Neural cell (in vitro differentiated cells): ENCODE measurements at regions not wholly inside any gene's neighbourhood (a gene's known extent, or its start where the extent isn't known, plus 50 kb on each side); places are given as distances from the start of the nearest gene placed in this dataset.

Experiments used
- H2AFZ ChIP-seq: fragments of 200-600, 300-800 bp; sonication (generic), shearing (Covaris generic); 2 replicates; pipeline ENCODE4 v1.6.0; 2014; ENCODE audit warnings: low read depth, mild to moderate bottlenecking, antibody characterized with exemption, low read length, moderate library complexity
- H3F3A ChIP-seq: fragments of 200-600 bp; shearing (Covaris generic); 2 replicates; pipeline ENCODE4 v1.6.1; 2016; ENCODE audit warnings: mild to moderate bottlenecking, moderate library complexity, mixed read lengths, antibody characterized with exemption, low read length; ENCODE audit not compliant: insufficient read depth, poor library complexity, severe bottlenecking
- H3K27ac ChIP-seq: fragments of 200-600, 300-800 bp; sonication (generic), shearing (Covaris generic); 2 replicates; pipeline ENCODE4 v1.5.1; 2014; ENCODE audit warnings: mild to moderate bottlenecking, low read length, moderate library complexity
- H3K27me3 ChIP-seq: fragments of 300-800, 200-600 bp; sonication (generic), shearing (Covaris generic); 2 replicates; pipeline ENCODE4 v1.6.0; 2014; ENCODE audit warnings: mild to moderate bottlenecking, low read depth, low read length, moderate library complexity; ENCODE audit not compliant: insufficient read depth
- H3K36me3 ChIP-seq: fragments of 300-800, 200-600 bp; sonication (generic), shearing (Covaris generic); 2 replicates; pipeline ENCODE4 v1.5.1; 2014; ENCODE audit warnings: mild to moderate bottlenecking, antibody characterized with exemption, low read length, moderate library complexity; ENCODE audit not compliant: insufficient read depth
- H3K4me2 ChIP-seq: fragments of 300-800, 200-600 bp; sonication (generic), shearing (Covaris generic); 2 replicates; pipeline ENCODE4 v1.6.0; 2014; ENCODE audit warnings: mild to moderate bottlenecking, low read length
- H3K4me3 ChIP-seq: fragments of 300-800, 200-600 bp; sonication (generic), shearing (Covaris generic); 2 replicates; pipeline ENCODE4 v1.5.1; 2014; ENCODE audit warnings: mild to moderate bottlenecking, low read length, moderate library complexity
- H3K79me2 ChIP-seq: fragments of 200-600 bp; shearing (Covaris generic); replicated peaks from 2 replicates; pipeline ENCODE4 v1.6.0; 2014; ENCODE audit warnings: mild to moderate bottlenecking, low read length, moderate library complexity; ENCODE audit not compliant: insufficient read depth
- H3K9ac ChIP-seq: fragments of 300-800, 200-600 bp; sonication (generic), shearing (Covaris generic); 2 replicates; pipeline ENCODE4 v1.6.1; 2016; ENCODE audit warnings: mild to moderate bottlenecking, low read length, mixed read lengths
- H3K9me2 ChIP-seq: fragments of 200-600 bp; shearing (Covaris generic); 2 replicates; pipeline ENCODE4 v1.6.1; 2016; ENCODE audit warnings: mild to moderate bottlenecking, low read length, mixed read lengths; ENCODE audit not compliant: insufficient read depth
- H3K9me3 ChIP-seq: fragments of 200-600, 300-800 bp; sonication (generic), shearing (Covaris generic); 2 replicates; pipeline ENCODE4 v1.6.1; 2016; ENCODE audit warnings: mild to moderate bottlenecking, mixed run types, low read length, moderate library complexity, mixed read lengths
- H4K20me1 ChIP-seq: fragments of 200-600 bp; shearing (Covaris generic); 2 replicates; pipeline ENCODE4 v1.6.1; 2016; ENCODE audit warnings: mild to moderate bottlenecking, mixed run types; ENCODE audit not compliant: insufficient read depth
- EP300 ChIP-seq: fragments of 450-650 bp; conservative IDR thresholded peaks from 2 replicates; pipeline ENCODE4 v1.6.1; 2014; ENCODE audit warnings: antibody characterized with exemption, mild to moderate bottlenecking, moderate library complexity; ENCODE audit not compliant: poor library complexity, severe bottlenecking
- MXI1 ChIP-seq: fragments of 450-650 bp; conservative IDR thresholded peaks from 2 replicates; pipeline ENCODE4 v1.6.1; 2014; ENCODE audit warnings: antibody characterized with exemption, mild to moderate bottlenecking; ENCODE audit not compliant: poor library complexity, severe bottlenecking
- POLR2AphosphoS5 ChIP-seq: IDR thresholded peaks from 2 replicates; pipeline ENCODE4 v1.6.1; 2012
- RAD21 ChIP-seq: fragments of 450-650 bp; conservative IDR thresholded peaks from 2 replicates; pipeline ENCODE4 v1.6.1; 2014; ENCODE audit warnings: antibody characterized with exemption, mild to moderate bottlenecking, moderate library complexity
- REST ChIP-seq: IDR thresholded peaks from 2 replicates; pipeline ENCODE4 v1.6.1; 2012; ENCODE audit warnings: borderline replicate concordance
- TAF1 ChIP-seq: IDR thresholded peaks from 2 replicates; pipeline ENCODE4 v1.6.1; 2012; ENCODE audit warnings: low read depth
- TF ChIP-seq, protein P1 (sequence below): fragments of 450-650 bp; IDR thresholded peaks from 2 replicates; pipeline ENCODE4 v1.5.1; 2014; ENCODE audit warnings: antibody characterized with exemption, mild to moderate bottlenecking, moderate library complexity; ENCODE audit not compliant: poor library complexity, severe bottlenecking

DNA sequence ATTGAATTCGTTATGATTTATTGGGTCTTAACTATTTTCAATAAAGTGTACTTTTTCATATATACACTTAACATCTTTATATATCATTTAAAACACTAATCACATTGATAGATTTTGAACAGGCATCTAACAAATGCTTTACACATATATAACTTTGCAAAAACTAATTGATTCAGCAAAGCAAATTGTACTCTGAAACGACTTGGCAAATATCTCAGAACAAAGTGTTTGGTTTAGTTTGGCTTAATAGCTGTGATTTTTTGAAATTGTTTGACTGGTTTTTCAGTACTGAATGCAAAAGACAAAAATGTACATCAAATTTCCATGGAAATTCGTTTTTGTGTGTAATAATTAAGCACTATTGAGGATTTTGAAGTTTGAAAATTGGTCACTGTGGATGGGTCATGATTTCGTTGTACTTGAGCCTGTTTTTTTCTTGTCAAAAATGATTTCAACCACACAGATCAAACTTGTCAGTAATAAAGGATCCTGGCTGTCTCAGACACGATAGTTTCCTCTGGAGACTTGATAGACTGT, 125.3 kb upstream of the SLC25A13 start:
- H3K27me3 ChIP-seq, result no peaks in the 10 kb centered on the region
- H3K9me3 ChIP-seq, result no peaks in the 10 kb centered on the region
- H3F3A ChIP-seq, result no peaks in the 10 kb centered on the region
- H3K9me2 ChIP-seq, result no peaks in the 10 kb centered on the region
- no peak overlapping the region for H3K4me2 ChIP-seq
- H3K4me3 ChIP-seq, result no peak overlapping the region
- no peak overlapping the region for H3K27ac ChIP-seq
- H3K79me2 ChIP-seq, result no peaks in the 10 kb centered on the region
- H3K36me3 ChIP-seq, result no peaks in the 10 kb centered on the region
- TF ChIP-seq MXI1 (no peak), EP300 (peak; percentile 26)
- H4K20me1 ChIP-seq, result no peaks in the 10 kb centered on the region
- no peak overlapping the region for H3K9ac ChIP-seq
- H2AFZ ChIP-seq, result no peak overlapping the region

DNA sequence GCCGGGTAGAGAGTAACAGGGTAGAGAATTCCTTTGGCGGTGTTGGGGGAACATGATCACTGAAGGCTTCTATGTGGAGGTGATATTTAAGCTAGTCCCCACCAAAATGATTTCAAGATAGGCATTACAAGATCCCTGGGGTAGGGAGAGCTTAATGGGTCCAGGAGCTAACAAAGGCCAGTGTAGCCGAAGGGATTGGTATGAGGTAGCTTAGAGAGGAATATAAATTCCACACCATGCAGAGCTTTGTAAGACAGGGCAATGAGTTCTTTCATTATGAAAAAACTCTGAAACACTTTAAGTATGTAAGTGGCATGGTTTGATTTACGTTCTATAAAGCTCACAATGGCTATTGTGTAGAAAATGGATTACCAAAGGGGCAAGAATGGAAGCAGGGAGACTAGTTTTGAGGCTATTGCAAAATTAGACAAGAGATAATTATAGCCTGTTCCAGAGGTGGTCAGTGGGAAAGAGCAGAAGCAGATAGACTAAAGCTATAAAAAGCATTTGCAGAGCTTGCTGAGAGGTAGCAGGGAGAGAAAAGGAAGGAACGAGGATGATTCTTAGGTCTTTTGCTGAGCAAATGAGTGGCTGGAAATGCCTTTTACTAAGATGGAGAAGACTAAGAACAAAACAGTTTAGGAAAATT, 119.7 kb upstream of the SLC25A13 start:
- H3K9me2 ChIP-seq, result no peaks in the 10 kb centered on the region
- no peaks in the 10 kb centered on the region for H3K79me2 ChIP-seq
- H3K27me3 ChIP-seq, result no peaks in the 10 kb centered on the region
- H3K9ac ChIP-seq, result no peak overlapping the region
- no peak overlapping the region for H3K4me2 ChIP-seq
- H3K9me3 ChIP-seq, result no peaks in the 10 kb centered on the region
- no peaks in the 10 kb centered on the region for H4K20me1 ChIP-seq
- no peak overlapping the region for H3K4me3 ChIP-seq
- H2AFZ ChIP-seq, result no peak overlapping the region
- TF ChIP-seq POLR2AphosphoS5 (peak; percentile 17), MXI1 (no peak)
- H3K36me3 ChIP-seq, result no peaks in the 10 kb centered on the region
- no peaks in the 10 kb centered on the region for H3F3A ChIP-seq
- peak overlapping the region; percentile 41 for H3K27ac ChIP-seq

DNA sequence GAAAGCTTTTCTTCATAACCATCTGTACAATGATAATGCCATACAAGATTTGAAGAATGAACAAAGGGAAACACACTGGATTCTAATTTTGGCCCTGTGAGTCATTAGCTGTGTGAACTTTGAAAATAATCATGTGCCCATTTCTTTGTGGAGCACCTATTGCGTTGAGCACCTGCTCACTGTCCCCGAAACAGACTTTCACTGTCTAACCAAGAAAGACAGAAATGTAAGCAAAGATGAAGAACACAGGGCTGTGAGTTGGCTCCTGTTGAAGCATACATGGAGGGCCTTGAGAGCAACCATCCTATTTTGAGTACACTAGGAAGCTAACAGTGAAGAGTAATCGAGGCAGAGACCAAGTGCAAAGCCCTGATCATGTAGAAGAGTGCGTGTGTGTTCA, 118.4 kb upstream of the SLC25A13 start:
- H3K4me3 ChIP-seq, result no peak overlapping the region
- H3K9ac ChIP-seq, result no peak overlapping the region
- TF ChIP-seq RAD21, result no peak
- TF ChIP-seq POLR2AphosphoS5, result no peak
- no peak for TF ChIP-seq MXI1
- no peak for TF ChIP-seq REST
- TF ChIP-seq, protein P1, sequence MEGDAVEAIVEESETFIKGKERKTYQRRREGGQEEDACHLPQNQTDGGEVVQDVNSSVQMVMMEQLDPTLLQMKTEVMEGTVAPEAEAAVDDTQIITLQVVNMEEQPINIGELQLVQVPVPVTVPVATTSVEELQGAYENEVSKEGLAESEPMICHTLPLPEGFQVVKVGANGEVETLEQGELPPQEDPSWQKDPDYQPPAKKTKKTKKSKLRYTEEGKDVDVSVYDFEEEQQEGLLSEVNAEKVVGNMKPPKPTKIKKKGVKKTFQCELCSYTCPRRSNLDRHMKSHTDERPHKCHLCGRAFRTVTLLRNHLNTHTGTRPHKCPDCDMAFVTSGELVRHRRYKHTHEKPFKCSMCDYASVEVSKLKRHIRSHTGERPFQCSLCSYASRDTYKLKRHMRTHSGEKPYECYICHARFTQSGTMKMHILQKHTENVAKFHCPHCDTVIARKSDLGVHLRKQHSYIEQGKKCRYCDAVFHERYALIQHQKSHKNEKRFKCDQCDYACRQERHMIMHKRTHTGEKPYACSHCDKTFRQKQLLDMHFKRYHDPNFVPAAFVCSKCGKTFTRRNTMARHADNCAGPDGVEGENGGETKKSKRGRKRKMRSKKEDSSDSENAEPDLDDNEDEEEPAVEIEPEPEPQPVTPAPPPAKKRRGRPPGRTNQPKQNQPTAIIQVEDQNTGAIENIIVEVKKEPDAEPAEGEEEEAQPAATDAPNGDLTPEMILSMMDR, result no peak
- no peak for TF ChIP-seq TAF1
- no peaks in the 10 kb centered on the region for H3K79me2 ChIP-seq
- no peaks in the 10 kb centered on the region for H3F3A ChIP-seq
- H3K4me2 ChIP-seq, result no peak overlapping the region
- H3K36me3 ChIP-seq, result no peaks in the 10 kb centered on the region
- H4K20me1 ChIP-seq, result no peaks in the 10 kb centered on the region
- H3K9me2 ChIP-seq, result no peaks in the 10 kb centered on the region
- H2AFZ ChIP-seq, result no peak overlapping the region
- no peaks in the 10 kb centered on the region for H3K9me3 ChIP-seq
- H3K27me3 ChIP-seq, result no peaks in the 10 kb centered on the region
- no peak overlapping the region for H3K27ac ChIP-seq
